Heart left ventricle (tissue), 16 donors: ENCODE measurements at regions not wholly inside any gene's neighbourhood (a gene's known extent, or its start where the extent isn't known, plus 50 kb on each side); places are given as distances from the start of the nearest gene placed in this dataset.

Experiments
- ATAC-seq, 4 donors: fragments of 200-7000 bp; cut with Tn5 transposase; one replicate each; pipeline ENCODE4 v1.9.1; 2020 to 2022; ENCODE audit warnings: moderate library complexity in 4 of 4, mild to moderate bottlenecking in 3 of 4, moderate number of reproducible peaks in 1 of 4
- DNase-seq, 5 donors: peaks; one replicate each; pipeline ENCODE4 v3.0.0-alpha.2; 2020
- H3K27ac ChIP-seq, 12 donors: fragments of 200-600 bp; sonication (generic) in 4 of 12; one replicate each; pipeline versions ENCODE4 v1.5.0 to v1.8.0; 2016 to 2022; ENCODE audit warnings: mild to moderate bottlenecking in 2 of 12
- H3K27me3 ChIP-seq, 9 donors: fragments of 200-600 bp; sonication (generic) in 2 of 9; one replicate each; pipeline versions ENCODE4 v1.5.1 to v1.8.0; 2016 to 2022; ENCODE audit warnings: mild to moderate bottlenecking in 3 of 9
- H3K36me3 ChIP-seq, 9 donors: fragments of 200-600 bp; sonication (generic) in 2 of 9; one replicate each; pipeline versions ENCODE4 v1.5.0 to v1.8.0; 2018 to 2022; ENCODE audit warnings: mild to moderate bottlenecking in 2 of 9
- H3K4me1 ChIP-seq, 12 donors: fragments of 200-600 bp; sonication (generic) in 4 of 12; one replicate each; pipeline versions ENCODE4 v1.5.0 to v1.8.0; 2016 to 2022; ENCODE audit warnings: mild to moderate bottlenecking in 3 of 12
- H3K4me3 ChIP-seq, 12 donors: fragments of 200-600 bp; sonication (generic) in 4 of 12; one replicate each; pipeline versions ENCODE4 v1.5.0 to v1.8.0; 2017 to 2022; ENCODE audit warnings: mild to moderate bottlenecking in 9 of 12, moderate library complexity in 4 of 12
- H3K9me3 ChIP-seq, 12 donors: fragments of 200-600 bp; sonication (generic) in 4 of 12; one replicate each; pipeline versions ENCODE4 v1.5.0 to v1.8.0; 2016 to 2022; ENCODE audit warnings: mild to moderate bottlenecking in 1 of 12
- CTCF ChIP-seq, 12 donors: fragments of 200-600 bp; sonication (generic) in 4 of 12; IDR thresholded peaks; one replicate each; pipeline versions ENCODE4 v1.5.0 to v1.8.0; 2018 to 2022; ENCODE audit warnings: antibody characterized with exemption in 12 of 12, mild to moderate bottlenecking in 5 of 12
- POLR2A ChIP-seq, 2 donors: fragments of 450-650 bp; IDR thresholded peaks; one replicate each; pipeline ENCODE4 v1.6.1; 2017; ENCODE audit warnings: antibody characterized with exemption in 2 of 2, mild to moderate bottlenecking in 2 of 2, moderate library complexity in 2 of 2
- WGBS, 4 donors: extraction: QIAGEN DNeasy Blood & Tissue Kit in 2 of 4; methylation state at CpG; one replicate each; pipeline versions ENCODE4 v1.1.5 to v1.1.7; 2013 to 2018; 5-methylcytosine and 5-hydroxymethylcytosine counted together
- intact Hi-C, 10 donors: fragments of 100-400 bp; cut with DNase I; formaldehyde crosslinking; loops; one replicate each; pipeline versions ENCODE4 v1.11.1 to v1.14.2; 2022
- donor health status: ischemic (EF 13 %, LVEDD 7.1; RV severe dilation, severe dysfunction).
- donor health status: healthy with polysubstance abuse.
- donor health status: DM: no; HTN: yes; CAD: no.
- donor health status: DM: no; HTN: no; CAD: no.
- donor health status: ischemic (EF 25% LVEDD 6.9; RV normal size, moderate dysfunction).
- donor health status: ischemic (EF 25% LVEDD 5.7; RV mildly dilated, moderate dysfunction).
- donor health status: healthy.
- donor health status: DM: yes; HTN: yes; CAD: no.
- donor health status: ischemic (EF 35%, LVEDD 5.7; RV mildly dilated, moderate dysfunction).
- donor health status: nonischemic (EF 11% LVEDD 7.7; RV severe dilation, severe dysfunction).
- donor health status: DM: yes; HTN: yes; CAD: no.
- donor health status: PGD.
- donor health status: ischemic (EF 29% LVEDD 5.4; RV normal size, mild dysfunction).
- donor health status: nonischemic (EF 23%, LVEDD 6.1; RV moderate dilation, normal function).

GRCh38 chr12:84043355-84043754 lies 869.2 kb downstream of the SLC6A15 start:
- peaks cover 0 to 4% (median 0%) of the 10 kb centered on the region in 12 donors for H3K9me3 ChIP-seq
- H3K27me3 ChIP-seq: no peaks in the 10 kb centered on the region
- H3K27ac ChIP-seq: no peak overlapping the region
- DNase-seq (no peak), ATAC-seq (no peak)
- intact Hi-C loops: no loop called here
- no peak overlapping the region for H3K4me3 ChIP-seq
- no peaks in the 10 kb centered on the region for H3K36me3 ChIP-seq
- no peak for TF ChIP-seq POLR2A (IDR thresholded peaks at IDR 0.05)
- no peak for TF ChIP-seq CTCF (IDR thresholded peaks at IDR 0.05)
- H3K4me1 ChIP-seq: no peaks in the 10 kb centered on the region
- WGBS, 4 donors: 91 to 100% (median 96%) methylated on average over 4 of the region's 4 CpGs

GRCh38 chr12:84038242-84038641 lies 874.4 kb downstream of the SLC6A15 start:
- no peak for TF ChIP-seq CTCF (IDR thresholded peaks at IDR 0.05)
- TF ChIP-seq POLR2A (IDR thresholded peaks at IDR 0.05): no peak
- H3K36me3 ChIP-seq: no peaks in the 10 kb centered on the region
- no peaks in the 10 kb centered on the region for H3K4me1 ChIP-seq
- H3K4me3 ChIP-seq: no peak overlapping the region
- WGBS, 4 donors: 77 to 82% (median 81%) methylated on average over 9 of the region's 9 CpGs
- ATAC-seq: no peak
- no peak for DNase-seq
- intact Hi-C loops: no loop called here
- no peak overlapping the region for H3K27ac ChIP-seq
- H3K9me3 ChIP-seq: peaks cover 0 to 9% (median 0%) of the 10 kb centered on the region in 12 donors
- no peaks in the 10 kb centered on the region for H3K27me3 ChIP-seq

GRCh38 chr12:84036912-84037311 lies 875.7 kb downstream of the SLC6A15 start:
- Histone ChIP-seq H3K27ac (no peak overlapping the region), H3K36me3 (no peaks in the 10 kb centered on the region), H3K27me3 (no peaks in the 10 kb centered on the region), H3K4me3 (no peak overlapping the region), H3K9me3 (peaks cover 0 to 19% (median 9%) of the 10 kb centered on the region in 12 donors), H3K4me1 (no peaks in the 10 kb centered on the region)
- DNase-seq (no peak), ATAC-seq (no peak)
- intact Hi-C loops: no loop called here
- 51 to 62% (median 56%) methylated on average over 3 of the region's 3 CpGs for WGBS, 4 donors
- TF ChIP-seq CTCF (IDR thresholded peaks at IDR 0.05) (no peak), POLR2A (IDR thresholded peaks at IDR 0.05) (no peak)

GRCh38 chr12:84035766-84036165 lies 876.8 kb downstream of the SLC6A15 start:
- WGBS, 4 donors: 78 to 84% (median 80%) methylated on average over 3 of the region's 3 CpGs
- ATAC-seq (no peak), DNase-seq (no peak)
- peaks cover 0 to 19% (median 8%) of the 10 kb centered on the region in 12 donors for H3K9me3 ChIP-seq
- no peaks in the 10 kb centered on the region for H3K36me3 ChIP-seq
- H3K27me3 ChIP-seq: no peaks in the 10 kb centered on the region
- intact Hi-C loops: no loop called here
- no peak overlapping the region for H3K4me3 ChIP-seq
- no peaks in the 10 kb centered on the region for H3K4me1 ChIP-seq
- TF ChIP-seq CTCF (IDR thresholded peaks at IDR 0.05) (no peak), POLR2A (IDR thresholded peaks at IDR 0.05) (no peak)
- no peak overlapping the region for H3K27ac ChIP-seq
